ENCODE measurements at regions not wholly inside any gene's neighbourhood (a gene's known extent, or its start where the extent isn't known, plus 50 kb on each side); places are given as distances from the start of the nearest gene placed in this dataset.

GRCh38 chr13:106786006-106786563, 218.1 kb upstream of the ARGLU1 start:
- TF ChIP-seq SMC3 (conservative IDR thresholded peaks at IDR 0.05; ENCODE audit: poor library complexity): no peak
- no peak for TF ChIP-seq RAD21 (conservative IDR thresholded peaks at IDR 0.05)
- no peak for TF ChIP-seq TAF1 (IDR thresholded peaks at IDR 0.05; ENCODE audit: low read depth)
- TF ChIP-seq EZH2 (IDR thresholded peaks at IDR 0.05; ENCODE audit: borderline replicate concordance, insufficient read depth, low read length, poor library complexity, severe bottlenecking): no peak
- no peak for TF ChIP-seq REST (IDR thresholded peaks at IDR 0.05; ENCODE audit: borderline replicate concordance)
- no peak for TF ChIP-seq CTCF (IDR thresholded peaks at IDR 0.05; ENCODE audit: poor library complexity, severe bottlenecking)
- TF ChIP-seq POLR2AphosphoS5 (IDR thresholded peaks at IDR 0.05): no peak
- TF ChIP-seq MXI1 (conservative IDR thresholded peaks at IDR 0.05; ENCODE audit: poor library complexity, severe bottlenecking): no peak
- no peak for TF ChIP-seq EP300 (conservative IDR thresholded peaks at IDR 0.05; ENCODE audit: poor library complexity, severe bottlenecking)
- Histone ChIP-seq H3K4me3 (ENCODE audit: low read length) (no peak overlapping the region), H3K9me3 (ENCODE audit: low read length) (no peaks in the 10 kb centered on the region), H3K27ac (ENCODE audit: low read length) (no peak overlapping the region), H3K9me2 (ENCODE audit: insufficient read depth, low read length) (no peaks in the 10 kb centered on the region), H3K4me2 (ENCODE audit: low read length) (no peak overlapping the region), H3K79me2 (replicated peaks; ENCODE audit: insufficient read depth, low read length) (no peaks in the 10 kb centered on the region), H2AFZ (ENCODE audit: low read depth, low read length) (no peak overlapping the region), H4K20me1 (ENCODE audit: insufficient read depth) (no peaks in the 10 kb centered on the region), H3K27me3 (ENCODE audit: insufficient read depth, low read depth, low read length) (no peaks in the 10 kb centered on the region), H3K9ac (ENCODE audit: low read length) (no peak overlapping the region), H3K36me3 (ENCODE audit: insufficient read depth, low read length) (no peaks in the 10 kb centered on the region), H3F3A (ENCODE audit: insufficient read depth, low read length, poor library complexity, severe bottlenecking) (no peaks in the 10 kb centered on the region)

- no peak overlapping the region for H2AFZ ChIP-seq (ENCODE audit: low read depth, low read length)
- no peak overlapping the region for H3K27ac ChIP-seq (ENCODE audit: low read length)
- no peaks in the 10 kb centered on the region for H3K79me2 ChIP-seq (replicated peaks; ENCODE audit: insufficient read depth, low read length)
- H4K20me1 ChIP-seq (ENCODE audit: insufficient read depth): no peaks in the 10 kb centered on the region
- H3K9me2 ChIP-seq (ENCODE audit: insufficient read depth, low read length): no peaks in the 10 kb centered on the region
- no peaks in the 10 kb centered on the region for H3K36me3 ChIP-seq (ENCODE audit: insufficient read depth, low read length)
- H3K9me3 ChIP-seq (ENCODE audit: low read length): no peaks in the 10 kb centered on the region
- H3K4me2 ChIP-seq (ENCODE audit: low read length): no peak overlapping the region
- H3K9ac ChIP-seq (ENCODE audit: low read length): no peak overlapping the region
- no peak overlapping the region for H3K4me3 ChIP-seq (ENCODE audit: low read length)
- no peaks in the 10 kb centered on the region for H3K27me3 ChIP-seq (ENCODE audit: insufficient read depth, low read depth, low read length)
- TF ChIP-seq EZH2 (IDR thresholded peaks at IDR 0.05; ENCODE audit: borderline replicate concordance, insufficient read depth, low read length, poor library complexity, severe bottlenecking) (no peak), POLR2AphosphoS5 (IDR thresholded peaks at IDR 0.05) (no peak), TAF1 (IDR thresholded peaks at IDR 0.05; ENCODE audit: low read depth) (no peak), EP300 (conservative IDR thresholded peaks at IDR 0.05; ENCODE audit: poor library complexity, severe bottlenecking) (no peak), REST (IDR thresholded peaks at IDR 0.05; ENCODE audit: borderline replicate concordance) (no peak), SMC3 (conservative IDR thresholded peaks at IDR 0.05; ENCODE audit: poor library complexity) (no peak), RAD21 (conservative IDR thresholded peaks at IDR 0.05) (no peak), MXI1 (conservative IDR thresholded peaks at IDR 0.05; ENCODE audit: poor library complexity, severe bottlenecking) (no peak), CTCF (IDR thresholded peaks at IDR 0.05; ENCODE audit: poor library complexity, severe bottlenecking) (no peak)
- no peaks in the 10 kb centered on the region for H3F3A ChIP-seq (ENCODE audit: insufficient read depth, low read length, poor library complexity, severe bottlenecking)
These were observed 206.7 kb upstream of the ARGLU1 start for GRCh38 chr13:106774621-106775020.

Data from neural cell (in vitro differentiated cells).